Left ventricle myocardium inferior (tissue), 1 donor: ENCODE measurements at regions not wholly inside any gene's neighbourhood (a gene's known extent, or its start where the extent isn't known, plus 50 kb on each side); places are given as distances from the start of the nearest gene placed in this dataset.

Source experiments
- DNase-seq: peaks from one replicate; pipeline ENCODE4 v3.0.0-alpha.2; 2020
- H3K27ac ChIP-seq: fragments of 200-600 bp; replicated peaks from 2 replicates; pipeline ENCODE4 v1.8.0; 2021
- H3K27me3 ChIP-seq: fragments of 200-600 bp; 2 replicates; pipeline ENCODE4 v1.8.0; 2021; ENCODE audit warnings: low read depth
- H3K36me3 ChIP-seq: fragments of 200-600 bp; 2 replicates; pipeline ENCODE4 v1.8.0; 2021
- H3K4me1 ChIP-seq: fragments of 200-600 bp; 2 replicates; pipeline ENCODE4 v1.8.0; 2021
- H3K4me3 ChIP-seq: fragments of 200-600 bp; 2 replicates; pipeline ENCODE4 v1.8.0; 2021; ENCODE audit warnings: mild to moderate bottlenecking, moderate library complexity
- H3K9me3 ChIP-seq: fragments of 200-600 bp; replicated peaks from 2 replicates; pipeline ENCODE4 v1.8.0; 2021
- intact Hi-C: fragments of 100-400 bp; cut with micrococcal nuclease; formaldehyde crosslinking; loops from one replicate; pipeline ENCODE4 v1.11.0; 2022
- TF ChIP-seq, protein P1 (sequence below): fragments of 200-600 bp; IDR thresholded peaks from 2 replicates; pipeline ENCODE4 v1.8.0; 2021; ENCODE audit warnings: antibody characterized with exemption, mild to moderate bottlenecking, borderline replicate concordance
- donor health status: DM: no; HTN: yes; CAD: no; lungs with severe emphysema.

DNA sequence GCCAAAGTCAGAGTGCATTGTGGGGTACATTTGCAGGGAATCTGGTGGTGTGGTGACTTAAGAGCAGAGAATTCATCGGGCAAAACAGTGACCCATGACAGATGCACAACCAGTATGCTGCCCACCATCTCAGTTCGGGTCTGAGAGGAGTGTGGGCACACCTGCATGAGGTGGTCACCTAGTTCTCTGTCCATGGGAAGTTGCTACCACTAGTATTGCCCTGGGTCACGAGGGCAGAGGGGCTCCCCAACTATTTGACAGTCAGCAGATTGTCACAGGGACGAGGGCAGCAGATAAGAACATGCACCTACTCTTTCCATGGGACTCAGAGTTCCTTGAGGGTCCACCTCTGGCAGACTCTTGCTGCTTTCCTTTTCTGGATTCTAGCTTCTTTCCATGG, 305.2 kb upstream of the MAOA start:
- intact Hi-C loops = loop anchor here (10.0 kb wide), 1 partner anchor 204 kb away; no protein-coding TSS in a partner anchor
- H3K4me3 ChIP-seq = no peak overlapping the region
- H3K4me1 ChIP-seq = no peaks in the 10 kb centered on the region
- no peak for DNase-seq
- no peak overlapping the region for H3K27ac ChIP-seq
- no peaks in the 10 kb centered on the region for H3K36me3 ChIP-seq
- H3K27me3 ChIP-seq = no peaks in the 10 kb centered on the region
- H3K9me3 ChIP-seq = no peaks in the 10 kb centered on the region
- TF ChIP-seq, protein P1, sequence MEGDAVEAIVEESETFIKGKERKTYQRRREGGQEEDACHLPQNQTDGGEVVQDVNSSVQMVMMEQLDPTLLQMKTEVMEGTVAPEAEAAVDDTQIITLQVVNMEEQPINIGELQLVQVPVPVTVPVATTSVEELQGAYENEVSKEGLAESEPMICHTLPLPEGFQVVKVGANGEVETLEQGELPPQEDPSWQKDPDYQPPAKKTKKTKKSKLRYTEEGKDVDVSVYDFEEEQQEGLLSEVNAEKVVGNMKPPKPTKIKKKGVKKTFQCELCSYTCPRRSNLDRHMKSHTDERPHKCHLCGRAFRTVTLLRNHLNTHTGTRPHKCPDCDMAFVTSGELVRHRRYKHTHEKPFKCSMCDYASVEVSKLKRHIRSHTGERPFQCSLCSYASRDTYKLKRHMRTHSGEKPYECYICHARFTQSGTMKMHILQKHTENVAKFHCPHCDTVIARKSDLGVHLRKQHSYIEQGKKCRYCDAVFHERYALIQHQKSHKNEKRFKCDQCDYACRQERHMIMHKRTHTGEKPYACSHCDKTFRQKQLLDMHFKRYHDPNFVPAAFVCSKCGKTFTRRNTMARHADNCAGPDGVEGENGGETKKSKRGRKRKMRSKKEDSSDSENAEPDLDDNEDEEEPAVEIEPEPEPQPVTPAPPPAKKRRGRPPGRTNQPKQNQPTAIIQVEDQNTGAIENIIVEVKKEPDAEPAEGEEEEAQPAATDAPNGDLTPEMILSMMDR = no peak

DNA sequence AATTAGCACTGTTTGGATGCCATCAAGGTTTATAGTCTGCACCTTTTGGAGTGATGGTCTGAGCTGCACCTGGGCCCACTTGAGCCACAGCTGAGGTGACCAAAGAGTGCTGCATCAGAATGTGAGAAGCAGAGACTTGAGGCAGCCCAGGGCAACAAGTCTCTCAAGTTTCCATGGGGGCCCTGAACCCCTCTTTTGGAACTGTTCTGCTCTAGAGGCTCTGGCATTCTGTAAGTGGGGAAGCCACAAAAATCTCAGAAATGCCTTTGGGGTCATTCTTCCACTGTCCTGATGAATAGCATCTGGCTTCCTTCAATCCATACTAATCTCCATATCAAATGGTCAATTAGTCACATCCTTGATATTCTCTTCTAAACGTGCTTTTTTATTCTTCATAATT, 298.4 kb upstream of the MAOA start:
- no peak for DNase-seq
- TF ChIP-seq, protein P1 = no peak
- intact Hi-C loops = loop anchor here (10.0 kb wide), 1 partner anchor 197 kb away; no protein-coding TSS in a partner anchor

DNA sequence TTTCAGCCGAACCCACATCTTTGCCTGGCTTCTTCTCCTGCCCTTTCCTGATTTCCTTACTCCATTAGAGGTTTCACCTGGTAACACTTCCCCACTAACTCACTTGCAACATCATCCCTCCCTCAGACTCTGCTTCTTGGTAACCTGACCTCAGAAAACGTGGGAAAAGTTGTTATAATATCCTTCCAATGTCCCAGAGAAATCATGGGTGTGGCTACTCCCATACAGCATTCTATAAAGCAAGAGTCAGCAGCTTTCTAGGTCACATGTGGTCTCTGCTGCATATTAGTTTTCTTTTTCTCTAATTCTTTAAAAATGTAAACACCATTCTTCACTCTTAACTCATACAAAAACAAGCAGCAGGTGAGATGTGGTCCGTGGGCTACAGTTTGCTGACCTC, 283.1 kb upstream of the MAOA start:
- H3K36me3 ChIP-seq = no peaks in the 10 kb centered on the region

More for the DNA sequence above, 298.4 kb upstream of the MAOA start:
- H3K4me1 ChIP-seq = no peaks in the 10 kb centered on the region
- H3K27ac ChIP-seq = no peak overlapping the region
- no peaks in the 10 kb centered on the region for H3K27me3 ChIP-seq
- H3K9me3 ChIP-seq = no peaks in the 10 kb centered on the region
- no peak overlapping the region for H3K4me3 ChIP-seq
- H3K36me3 ChIP-seq = no peaks in the 10 kb centered on the region

DNA sequence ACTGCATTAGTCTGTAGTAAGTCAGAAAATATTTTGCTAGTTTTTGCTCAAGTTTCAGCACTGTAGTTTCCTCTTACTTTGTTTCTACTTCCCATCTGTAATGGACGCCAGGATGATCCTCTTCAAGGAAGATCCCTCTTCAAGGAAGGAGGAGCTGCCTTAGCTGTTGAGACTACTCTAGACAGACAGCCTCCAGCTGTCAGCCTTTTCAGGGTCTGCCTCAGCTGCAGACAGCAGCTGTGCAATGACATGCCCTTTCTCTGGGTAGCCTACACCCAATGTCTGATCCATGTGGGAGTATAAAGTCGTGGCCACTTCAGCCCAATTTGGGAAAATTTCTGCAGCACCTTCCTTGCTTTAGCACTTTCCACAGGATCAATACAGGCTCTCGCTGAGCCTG, 281.0 kb upstream of the MAOA start:
- H3K36me3 ChIP-seq = no peaks in the 10 kb centered on the region
- H3K4me3 ChIP-seq = no peak overlapping the region
- H3K4me1 ChIP-seq = no peaks in the 10 kb centered on the region
- no peak for DNase-seq
- peaks cover 10% of the 10 kb centered on the region for H3K9me3 ChIP-seq
- intact Hi-C loops = no loop called here
- TF ChIP-seq, protein P1 = no peak
- H3K27ac ChIP-seq = no peak overlapping the region
- no peaks in the 10 kb centered on the region for H3K27me3 ChIP-seq

More for the DNA sequence above, 283.1 kb upstream of the MAOA start:
- Histone ChIP-seq H3K4me3 (no peak overlapping the region), H3K27ac (no peak overlapping the region), H3K4me1 (no peaks in the 10 kb centered on the region), H3K27me3 (no peaks in the 10 kb centered on the region), H3K9me3 (peaks cover 10% of the 10 kb centered on the region)
- TF ChIP-seq, protein P1 = no peak
- intact Hi-C loops = no loop called here
- DNase-seq = no peak

DNA sequence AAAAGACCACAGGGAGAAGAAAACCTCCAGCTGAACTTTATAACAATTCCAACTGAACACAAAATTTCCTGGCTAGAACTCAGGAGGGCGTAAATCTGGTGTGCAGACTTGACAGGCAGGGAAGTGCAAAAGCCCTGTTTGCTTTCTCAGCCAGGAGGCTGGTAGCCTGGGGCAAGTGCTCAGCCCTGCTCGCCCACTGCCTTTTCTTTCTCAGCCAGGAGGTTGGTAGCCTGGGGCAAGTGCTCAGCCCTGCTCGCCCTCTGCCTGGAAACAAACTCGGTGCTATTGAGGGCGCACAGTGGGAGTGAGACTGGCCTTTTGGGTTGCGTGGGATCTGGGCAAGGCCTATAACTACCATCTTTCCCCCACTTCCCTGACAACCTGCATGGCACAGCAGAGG, 275.4 kb upstream of the MAOA start:
- no peak overlapping the region for H3K27ac ChIP-seq
- no peaks in the 10 kb centered on the region for H3K9me3 ChIP-seq
- H3K36me3 ChIP-seq = no peaks in the 10 kb centered on the region
- no peak for DNase-seq
- no peaks in the 10 kb centered on the region for H3K27me3 ChIP-seq
- no peak overlapping the region for H3K4me3 ChIP-seq
- intact Hi-C loops = no loop called here
- no peaks in the 10 kb centered on the region for H3K4me1 ChIP-seq
- TF ChIP-seq, protein P1 = no peak

DNA sequence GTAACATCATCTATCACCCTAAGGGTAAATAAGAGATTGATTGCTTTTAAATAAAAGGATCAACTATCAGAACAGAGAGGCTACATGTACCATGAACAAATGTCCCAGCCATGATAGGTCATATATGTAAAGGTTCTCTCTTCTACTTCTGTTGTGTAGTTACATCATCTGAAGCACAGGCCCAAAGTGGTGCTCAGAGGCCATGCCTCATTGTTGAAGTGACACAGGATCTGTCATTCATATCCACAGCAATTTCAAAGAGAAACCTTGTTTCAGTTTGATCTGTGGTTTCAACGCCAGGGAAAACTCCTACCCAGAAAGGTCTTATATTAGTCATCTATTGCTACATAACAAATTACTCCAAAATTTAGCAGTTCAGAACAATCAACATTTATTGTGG, 269.2 kb upstream of the MAOA start:
- Histone ChIP-seq H3K9me3 (no peaks in the 10 kb centered on the region), H3K4me3 (no peak overlapping the region), H3K27ac (no peak overlapping the region), H3K4me1 (no peaks in the 10 kb centered on the region), H3K36me3 (no peaks in the 10 kb centered on the region), H3K27me3 (no peaks in the 10 kb centered on the region)
- intact Hi-C loops = no loop called here
- DNase-seq = no peak
- TF ChIP-seq, protein P1 = no peak
